Omental fat pad (tissue), 3 donors: ENCODE measurements at regions not wholly inside any gene's neighbourhood (a gene's known extent, or its start where the extent isn't known, plus 50 kb on each side); places are given as distances from the start of the nearest gene placed in this dataset.
A peak's percentile ranks its signal among the peaks of the same experiment; 100 is the strongest.

ENCODE experiments used
- ATAC-seq: fragments of 150-250 bp; one replicate; pipeline ENCODE4 v1.9.1; 2016; ENCODE audit warnings: mild to moderate bottlenecking, moderate library complexity; ENCODE audit not compliant: low FRiP score
- DNase-seq: peaks from one replicate; pipeline ENCODE4 v3.0.0-alpha.2; 2019; ENCODE audit warnings: low spot score
- TF ChIP-seq, protein P1 (sequence below), 3 donors: fragments of 450-650 bp; IDR thresholded peaks; one replicate each; pipeline ENCODE4 v1.5.1; 2016 to 2017; ENCODE audit warnings: antibody characterized with exemption in 3 of 3, mild to moderate bottlenecking in 3 of 3, moderate library complexity in 2 of 3

- TF ChIP-seq, protein P1, sequence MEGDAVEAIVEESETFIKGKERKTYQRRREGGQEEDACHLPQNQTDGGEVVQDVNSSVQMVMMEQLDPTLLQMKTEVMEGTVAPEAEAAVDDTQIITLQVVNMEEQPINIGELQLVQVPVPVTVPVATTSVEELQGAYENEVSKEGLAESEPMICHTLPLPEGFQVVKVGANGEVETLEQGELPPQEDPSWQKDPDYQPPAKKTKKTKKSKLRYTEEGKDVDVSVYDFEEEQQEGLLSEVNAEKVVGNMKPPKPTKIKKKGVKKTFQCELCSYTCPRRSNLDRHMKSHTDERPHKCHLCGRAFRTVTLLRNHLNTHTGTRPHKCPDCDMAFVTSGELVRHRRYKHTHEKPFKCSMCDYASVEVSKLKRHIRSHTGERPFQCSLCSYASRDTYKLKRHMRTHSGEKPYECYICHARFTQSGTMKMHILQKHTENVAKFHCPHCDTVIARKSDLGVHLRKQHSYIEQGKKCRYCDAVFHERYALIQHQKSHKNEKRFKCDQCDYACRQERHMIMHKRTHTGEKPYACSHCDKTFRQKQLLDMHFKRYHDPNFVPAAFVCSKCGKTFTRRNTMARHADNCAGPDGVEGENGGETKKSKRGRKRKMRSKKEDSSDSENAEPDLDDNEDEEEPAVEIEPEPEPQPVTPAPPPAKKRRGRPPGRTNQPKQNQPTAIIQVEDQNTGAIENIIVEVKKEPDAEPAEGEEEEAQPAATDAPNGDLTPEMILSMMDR (IDR thresholded peaks at IDR 0.05): no peak
- DNase-seq (no peak), ATAC-seq (no peak)
These were observed 137.1 kb upstream of the E2F8 start for GRCh38 chr11:19377881-19378280.

GRCh38 chr11:19375440-19375839 lies 134.7 kb upstream of the E2F8 start:
- TF ChIP-seq, protein P1 (IDR thresholded peaks at IDR 0.05): no peak
- ATAC-seq: no peak
- no peak for DNase-seq

DNA sequence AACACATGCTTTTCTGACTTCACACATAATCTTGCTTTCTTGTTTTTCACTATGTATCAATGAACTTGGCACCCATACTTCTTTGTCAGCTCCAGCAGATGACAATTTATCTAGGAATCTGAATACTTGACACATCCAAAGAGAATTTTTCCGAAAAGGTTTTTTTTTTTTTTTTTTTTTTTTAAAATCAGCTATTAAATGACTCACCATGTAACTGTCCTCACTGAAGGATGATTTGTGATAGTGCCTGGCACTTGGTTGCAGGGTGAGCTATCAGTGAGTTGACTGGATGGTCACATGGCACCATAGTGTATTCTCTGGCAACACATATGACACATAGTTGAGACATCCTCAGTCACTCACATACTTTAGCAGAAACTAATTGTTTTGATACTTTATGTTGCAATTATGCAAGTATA lies 133.4 kb upstream of the E2F8 start:
- ATAC-seq (peak; percentile 94), DNase-seq (no peak)
- TF ChIP-seq, protein P1 (IDR thresholded peaks at IDR 0.05): no peak

- no peak for DNase-seq
- no peak for ATAC-seq
- TF ChIP-seq, protein P1 (IDR thresholded peaks at IDR 0.05): no peak
These were observed 131.6 kb upstream of the E2F8 start for GRCh38 chr11:19372381-19372780.

DNA sequence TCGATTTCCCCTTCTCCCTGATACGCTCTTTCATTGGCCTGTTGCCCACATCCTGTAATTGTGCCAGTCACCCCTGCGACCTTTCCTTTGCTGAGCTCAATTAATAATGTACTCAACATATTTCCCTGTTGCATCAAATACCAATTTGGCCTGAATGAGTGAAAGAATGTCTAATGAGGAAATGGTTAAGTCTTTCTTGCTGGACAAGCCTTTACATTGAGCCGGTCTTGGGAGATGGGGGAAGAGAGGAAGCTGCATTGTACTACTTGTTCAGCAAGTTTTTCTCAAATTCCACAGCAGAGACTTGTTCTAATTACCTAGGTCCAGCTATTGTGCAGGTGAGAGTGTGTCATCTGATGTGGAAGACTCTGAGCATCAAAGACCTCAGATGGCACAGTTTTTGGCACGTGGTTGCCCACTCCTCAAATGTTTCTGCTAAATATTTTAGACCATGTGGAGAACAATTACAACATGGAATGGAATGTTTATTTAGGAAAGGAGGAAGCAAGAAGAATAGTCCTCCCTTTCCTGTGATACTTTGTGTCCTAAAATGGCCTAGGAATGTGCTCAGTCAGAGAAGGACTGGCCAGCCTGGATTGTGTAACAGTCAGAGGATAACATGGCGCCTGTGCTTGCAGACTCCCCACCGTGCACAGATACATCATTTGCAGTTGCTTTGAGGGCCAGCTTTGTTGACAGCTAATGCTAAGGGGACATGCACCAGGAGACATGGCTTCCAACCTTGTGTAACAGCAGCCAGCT lies 129.5 kb upstream of the E2F8 start:
- DNase-seq (no peak), ATAC-seq (peak; percentile 22)

DNA sequence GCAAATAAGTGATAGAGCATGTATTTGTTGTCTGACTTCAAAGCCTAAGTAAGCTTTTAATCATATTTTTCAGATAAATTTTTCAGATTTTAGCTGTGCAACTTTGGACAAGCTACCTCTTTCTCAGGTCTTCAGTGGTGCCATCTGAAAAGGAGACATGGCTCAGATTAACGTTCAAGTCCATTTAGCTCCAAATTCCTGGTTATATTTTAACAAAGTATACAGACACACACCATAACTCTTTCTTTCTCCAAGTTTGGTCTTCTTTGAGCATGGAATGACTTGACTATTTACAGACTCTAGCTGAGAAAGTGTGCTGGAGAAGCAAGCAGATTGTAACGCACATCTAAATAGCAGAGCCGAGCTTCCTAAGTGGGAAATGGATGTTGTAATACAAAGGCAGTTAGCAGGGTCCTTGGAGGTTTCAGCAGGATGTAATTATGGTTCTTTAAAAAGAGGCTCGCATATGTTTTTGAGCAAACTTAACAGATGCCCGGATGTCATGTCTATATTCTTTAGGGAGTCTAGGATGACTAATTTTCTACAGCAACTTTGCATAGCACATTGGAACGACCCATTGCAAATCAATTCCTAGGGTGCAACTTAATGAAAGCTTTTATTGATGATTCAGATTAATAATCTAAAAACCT lies 128.1 kb upstream of the E2F8 start:
- TF ChIP-seq, protein P1 (IDR thresholded peaks at IDR 0.05): no peak
- ATAC-seq: no peak
- no peak for DNase-seq

More for the DNA sequence above, 129.5 kb upstream of the E2F8 start:
- TF ChIP-seq, protein P1 (IDR thresholded peaks at IDR 0.05): no peak
